ENCODE measurements at regions not wholly inside any gene's neighbourhood (a gene's known extent, or its start where the extent isn't known, plus 50 kb on each side); places are given as distances from the start of the nearest gene placed in this dataset.

DNA sequence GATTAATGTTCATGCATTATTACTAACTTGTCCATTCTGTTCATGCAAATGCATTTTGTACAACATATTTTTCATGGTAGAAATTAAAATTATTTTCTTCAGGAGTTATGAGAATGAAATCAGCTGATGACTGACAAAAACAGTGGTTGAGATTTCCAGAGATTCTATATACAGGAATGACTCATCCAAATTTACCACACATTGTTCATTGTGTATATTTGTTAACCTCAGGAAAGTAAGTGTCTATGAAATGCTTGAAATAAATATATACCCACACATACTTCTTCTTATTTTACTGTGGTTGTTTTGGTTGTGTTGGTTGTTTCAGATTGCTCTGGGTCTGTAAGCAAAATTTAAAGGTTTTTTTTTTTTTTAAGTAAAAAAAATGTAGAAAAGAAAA is 108.1 kb upstream of the SP8 start:
- BruUV-seq (replicated peaks): no TSS peak
- H3K4me2 ChIP-seq (ENCODE audit: low read depth, low read length): no peak overlapping the region
- H2AFZ ChIP-seq (replicated peaks; ENCODE audit: low read length, poor library complexity): no peak overlapping the region
- no peak overlapping the region for H2BK5ac ChIP-seq (ENCODE audit: low read depth, low read length, poor library complexity, severe bottlenecking)
- no peak overlapping the region for H2BK20ac ChIP-seq (ENCODE audit: low read depth, low read length)
- no peaks in the 10 kb centered on the region for H3K36me3 ChIP-seq (ENCODE audit: control insufficient read depth, insufficient read depth, low read length)
- no peaks in the 10 kb centered on the region for H4K20me1 ChIP-seq (ENCODE audit: insufficient read depth, low read length)
- CTCF ChIA-PET: no interaction called here
- no peak overlapping the region for H4K91ac ChIP-seq (ENCODE audit: insufficient read depth, low read depth, low read length)
- POLR2A ChIA-PET (ENCODE audit: unreplicated experiment): no interaction called here
- intact Hi-C loops (cut with micrococcal nuclease): no loop called here
- H4K8ac ChIP-seq (ENCODE audit: low read depth in 2 of 2, low read length in 2 of 2): no peak overlapping the region
- H3K9me3 ChIP-seq (ENCODE audit: control insufficient read depth, insufficient read depth, low read length): peaks cover 5% of the 10 kb centered on the region; the same call in 1 of the 2 replicates
- H2AK5ac ChIP-seq (ENCODE audit: low read depth, low read length): no peak overlapping the region
- no peak overlapping the region for H2BK120ac ChIP-seq (ENCODE audit: low read depth, low read length)
- H4K5ac ChIP-seq (ENCODE audit: low read depth, low read length): no peak overlapping the region
- H3K9ac ChIP-seq (ENCODE audit: low read depth, low read length): no peak overlapping the region
- DNase-seq: no peak
- no peak overlapping the region for H3K56ac ChIP-seq (ENCODE audit: extremely low read depth, insufficient read depth, low read length)
- no peaks in the 10 kb centered on the region for H3K27me3 ChIP-seq (ENCODE audit: control insufficient read depth, insufficient read depth, low read length)
- no peak overlapping the region for H3K18ac ChIP-seq (ENCODE audit: low read depth, low read length)
- no peak overlapping the region for H2AK9ac ChIP-seq (replicated peaks; ENCODE audit: low read depth, low read length, poor library complexity)
- no peak overlapping the region for H3K4me3 ChIP-seq (ENCODE audit: insufficient read depth, low read depth, low read length)
- no peaks in the 10 kb centered on the region for H3K79me1 ChIP-seq (ENCODE audit: low read depth in 1 of 2, low read length in 2 of 2)
- no peaks in the 10 kb centered on the region for H3K9me1 ChIP-seq (ENCODE audit: insufficient read depth, low read length)
- TF ChIP-seq, protein P1, sequence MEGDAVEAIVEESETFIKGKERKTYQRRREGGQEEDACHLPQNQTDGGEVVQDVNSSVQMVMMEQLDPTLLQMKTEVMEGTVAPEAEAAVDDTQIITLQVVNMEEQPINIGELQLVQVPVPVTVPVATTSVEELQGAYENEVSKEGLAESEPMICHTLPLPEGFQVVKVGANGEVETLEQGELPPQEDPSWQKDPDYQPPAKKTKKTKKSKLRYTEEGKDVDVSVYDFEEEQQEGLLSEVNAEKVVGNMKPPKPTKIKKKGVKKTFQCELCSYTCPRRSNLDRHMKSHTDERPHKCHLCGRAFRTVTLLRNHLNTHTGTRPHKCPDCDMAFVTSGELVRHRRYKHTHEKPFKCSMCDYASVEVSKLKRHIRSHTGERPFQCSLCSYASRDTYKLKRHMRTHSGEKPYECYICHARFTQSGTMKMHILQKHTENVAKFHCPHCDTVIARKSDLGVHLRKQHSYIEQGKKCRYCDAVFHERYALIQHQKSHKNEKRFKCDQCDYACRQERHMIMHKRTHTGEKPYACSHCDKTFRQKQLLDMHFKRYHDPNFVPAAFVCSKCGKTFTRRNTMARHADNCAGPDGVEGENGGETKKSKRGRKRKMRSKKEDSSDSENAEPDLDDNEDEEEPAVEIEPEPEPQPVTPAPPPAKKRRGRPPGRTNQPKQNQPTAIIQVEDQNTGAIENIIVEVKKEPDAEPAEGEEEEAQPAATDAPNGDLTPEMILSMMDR (conservative IDR thresholded peaks at IDR 0.05; ENCODE audit: low read depth, low read length): no peak
- TF ChIP-seq MXI1 (IDR thresholded peaks at IDR 0.05; ENCODE audit: borderline replicate concordance, low read depth, low read length) (no peak), RFX5 (IDR thresholded peaks at IDR 0.05; ENCODE audit: low read depth, low read length) (no peak), FOS (IDR thresholded peaks at IDR 0.05; ENCODE audit: low read depth, low read length) (no peak), BHLHE40 (IDR thresholded peaks at IDR 0.05; ENCODE audit: low read depth, low read length) (no peak), MAZ (IDR thresholded peaks at IDR 0.05; ENCODE audit: borderline replicate concordance, low read depth, low read length) (no peak), CEBPB (IDR thresholded peaks at IDR 0.05; ENCODE audit: low read depth, low read length) (no peak), RAD21 (IDR thresholded peaks at IDR 0.05; ENCODE audit: low read length) (no peak), CHD1 (IDR thresholded peaks at IDR 0.05; ENCODE audit: low read depth, low read length) (no peak), MAFK (IDR thresholded peaks at IDR 0.05; ENCODE audit: low read depth, low read length) (no peak), SMC3 (IDR thresholded peaks at IDR 0.05; ENCODE audit: low read depth, low read length) (no peak), RCOR1 (IDR thresholded peaks at IDR 0.05; ENCODE audit: insufficient replicate concordance, low read length) (no peak), NFE2L2 (IDR thresholded peaks at IDR 0.05; ENCODE audit: low read depth, low read length) (no peak), POLR2A (IDR thresholded peaks at IDR 0.05; ENCODE audit: low read depth, low read length) (no peak)
- TF ChIP-seq, protein P2, sequence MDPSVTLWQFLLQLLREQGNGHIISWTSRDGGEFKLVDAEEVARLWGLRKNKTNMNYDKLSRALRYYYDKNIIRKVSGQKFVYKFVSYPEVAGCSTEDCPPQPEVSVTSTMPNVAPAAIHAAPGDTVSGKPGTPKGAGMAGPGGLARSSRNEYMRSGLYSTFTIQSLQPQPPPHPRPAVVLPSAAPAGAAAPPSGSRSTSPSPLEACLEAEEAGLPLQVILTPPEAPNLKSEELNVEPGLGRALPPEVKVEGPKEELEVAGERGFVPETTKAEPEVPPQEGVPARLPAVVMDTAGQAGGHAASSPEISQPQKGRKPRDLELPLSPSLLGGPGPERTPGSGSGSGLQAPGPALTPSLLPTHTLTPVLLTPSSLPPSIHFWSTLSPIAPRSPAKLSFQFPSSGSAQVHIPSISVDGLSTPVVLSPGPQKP (IDR thresholded peaks at IDR 0.05; ENCODE audit: borderline replicate concordance, low read depth, low read length): no peak
- TF ChIP-seq, protein P3, sequence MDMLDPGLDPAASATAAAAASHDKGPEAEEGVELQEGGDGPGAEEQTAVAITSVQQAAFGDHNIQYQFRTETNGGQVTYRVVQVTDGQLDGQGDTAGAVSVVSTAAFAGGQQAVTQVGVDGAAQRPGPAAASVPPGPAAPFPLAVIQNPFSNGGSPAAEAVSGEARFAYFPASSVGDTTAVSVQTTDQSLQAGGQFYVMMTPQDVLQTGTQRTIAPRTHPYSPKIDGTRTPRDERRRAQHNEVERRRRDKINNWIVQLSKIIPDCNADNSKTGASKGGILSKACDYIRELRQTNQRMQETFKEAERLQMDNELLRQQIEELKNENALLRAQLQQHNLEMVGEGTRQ (IDR thresholded peaks at IDR 0.05; ENCODE audit: low read depth, low read length): no peak
- no peak overlapping the region for H3K4ac ChIP-seq (ENCODE audit: low read depth, low read length)
- dilution Hi-C loops (cut with HindIII; ENCODE audit: low sequenced_read_pairs, unreplicated experiment): no loop called here
- no peak overlapping the region for H3K14ac ChIP-seq (replicated peaks; ENCODE audit: low read depth, low read length)
- no peak overlapping the region for H3K23ac ChIP-seq (ENCODE audit: low read depth, low read length)
- H3K4me1 ChIP-seq (ENCODE audit: control insufficient read depth, insufficient read depth, low read length): no peaks in the 10 kb centered on the region
- H3K27ac ChIP-seq (ENCODE audit: insufficient read depth, low read length): no peak overlapping the region
- in situ Hi-C loops (cut with MboI; ENCODE audit: low sequenced_read_pairs): no loop called here
- ATAC-seq (ENCODE audit: low read depth): no peak
- H2BK15ac ChIP-seq (ENCODE audit: low read depth, low read length): no peak overlapping the region
